B cell (primary cell): ENCODE measurements at regions not wholly inside any gene's neighbourhood (a gene's known extent, or its start where the extent isn't known, plus 50 kb on each side); places are given as distances from the start of the nearest gene placed in this dataset.

Source experiments
- ATAC-seq: fragments of 200-7000 bp; cut with Tn5 transposase; one replicate; pipeline ENCODE4 v1.10.0; 2021; ENCODE audit warnings: low read depth, mild to moderate bottlenecking, moderate number of reproducible peaks, moderate library complexity
- CTCF ChIA-PET: fragments of 350-600 bp; sonication (Branson Sonifier 250); formaldehyde crosslinking; loops from one replicate; lab custom pipeline; 2021; ENCODE audit warnings: antibody characterized with exemption, inconsistent platforms; lab: Charles Lee
- POLR2A ChIA-PET: fragments of 350-600 bp; sonication (Branson Sonifier 250); formaldehyde crosslinking; loops from one replicate; lab custom pipeline; 2021; ENCODE audit warnings: antibody characterized with exemption; lab: Charles Lee
- DNase-seq: peaks from one replicate; pipeline ENCODE4 v3.0.0; 2013
- H2AFZ ChIP-seq: 2 replicates; pipeline ENCODE4 v1.6.1; 2012; ENCODE audit warnings: mild to moderate bottlenecking, low read depth, low read length; ENCODE audit not compliant: insufficient read depth, poor library complexity, severe bottlenecking
- H3K27ac ChIP-seq, 2 donors: 1 replicate in 1 of 2; 2 replicates in 1 of 2; pipeline ENCODE4 v1.5.1; 2012 to 2013; ENCODE audit warnings: low read length in 2 of 2, mild to moderate bottlenecking in 2 of 2, moderate library complexity in 1 of 2
- H3K27me3 ChIP-seq, 4 experiments: fragments of 200-600 bp in 1 of 4; sonication (generic) in 1 of 4; replicated peaks in 1 of 4; 1 replicate in 2 of 4; 2 replicates in 2 of 4; pipeline versions ENCODE4 v1.6.1 to v1.7.0; 2013 to 2016; ENCODE audit warnings: low read length in 3 of 4, mild to moderate bottlenecking in 2 of 4, mixed read lengths in 1 of 4, moderate library complexity in 1 of 4; ENCODE audit not compliant: insufficient read depth in 4 of 4, control insufficient read depth in 3 of 4; ENCODE audit errors: control extremely low read depth in 1 of 4
- H3K36me3 ChIP-seq, 2 experiments: replicated peaks in 1 of 2; 1 replicate in 1 of 2; 2 replicates in 1 of 2; pipeline versions ENCODE4 v1.6.1 to v1.7.1; 2013; ENCODE audit warnings: low read length in 1 of 2; ENCODE audit not compliant: insufficient read depth in 2 of 2, control insufficient read depth in 1 of 2; ENCODE audit errors: control extremely low read depth in 1 of 2, extremely low read depth in 1 of 2
- H3K4me1 ChIP-seq, 2 donors: fragments of 200-600 bp in 1 of 2; sonication (generic) in 1 of 2; 1 replicate in 1 of 2; 2 replicates in 1 of 2; pipeline versions ENCODE4 v1.5.1 to v1.6.1; 2013 to 2017; ENCODE audit warnings: low read length in 2 of 2; ENCODE audit not compliant: control insufficient read depth in 2 of 2, insufficient read depth in 2 of 2
- H3K4me2 ChIP-seq: replicated peaks from 2 replicates; pipeline ENCODE3; 2012; ENCODE audit warnings: mild to moderate bottlenecking, low read depth, low read length; ENCODE audit not compliant: poor library complexity, severe bottlenecking
- H3K4me3 ChIP-seq, 5 experiments: fragments of 200-600 bp in 1 of 5; sonication (generic) in 1 of 5; 1 replicate in 3 of 5; 2 replicates in 2 of 5; pipeline versions ENCODE4 v1.5.1 to v1.7.0; 2011 to 2016; ENCODE audit warnings: low read length in 4 of 5, mild to moderate bottlenecking in 4 of 5, low read depth in 2 of 5, control low read depth in 1 of 5, moderate library complexity in 1 of 5; ENCODE audit not compliant: insufficient read depth in 1 of 5; ENCODE audit errors: control extremely low read depth in 1 of 5, extremely low read depth in 1 of 5
- H3K79me2 ChIP-seq: fragments of 200-600 bp; sonication (generic); one replicate; pipeline ENCODE4 v1.6.0; 2016; ENCODE audit warnings: low read length; ENCODE audit not compliant: control insufficient read depth, insufficient read depth
- H3K9ac ChIP-seq: fragments of 200-600 bp; sonication (generic); 2 replicates; pipeline ENCODE4 v1.6.1; 2017; ENCODE audit warnings: mild to moderate bottlenecking, low read length, moderate library complexity
- H3K9me3 ChIP-seq, 3 donors: one replicate each; pipeline versions ENCODE4 v1.6.1 to v1.7.1; 2013; ENCODE audit warnings: low read length in 2 of 3; ENCODE audit not compliant: control insufficient read depth in 2 of 3, insufficient read depth in 1 of 3; ENCODE audit errors: control extremely low read depth in 1 of 3
- H4K20me1 ChIP-seq: 2 replicates; pipeline ENCODE4 v1.6.0; 2012; ENCODE audit warnings: mild to moderate bottlenecking, low read length; ENCODE audit not compliant: insufficient read depth, control insufficient read depth, poor library complexity, severe bottlenecking
- H3K27ac Mint-ChIP-seq: one replicate; pipeline ENCODE4 v1.8.0; 2021; ENCODE audit warnings: mixed read lengths
- H3K27me3 Mint-ChIP-seq: one replicate; pipeline ENCODE4 v1.8.0; 2021; ENCODE audit warnings: mixed read lengths
- H3K4me1 Mint-ChIP-seq: one replicate; pipeline ENCODE4 v1.8.0; 2021; ENCODE audit warnings: mixed read lengths
- H3K4me3 Mint-ChIP-seq: one replicate; pipeline ENCODE4 v1.8.0; 2021; ENCODE audit warnings: mixed read lengths
- H3K9me3 Mint-ChIP-seq: one replicate; pipeline ENCODE4 v1.8.0; 2022; ENCODE audit warnings: mixed read lengths; ENCODE audit not compliant: insufficient read depth
- CTCF ChIP-seq: fragments of 200-600 bp; IDR thresholded peaks from one replicate; pipeline ENCODE4 v1.8.0; 2022; ENCODE audit warnings: antibody characterized with exemption, mild to moderate bottlenecking
- EZH2 ChIP-seq: IDR thresholded peaks from 2 replicates; pipeline ENCODE4 v1.6.1; 2012; ENCODE audit warnings: borderline replicate concordance, low read depth, mild to moderate bottlenecking, moderate library complexity, low read length; ENCODE audit not compliant: insufficient read depth, poor library complexity, severe bottlenecking
- WGBS: methylation state at CpG from one replicate; pipeline ENCODE4 v1.1.5; 2013; ENCODE audit warnings: missing lambda C conversion rate; ENCODE audit not compliant: insufficient coverage; 5-methylcytosine and 5-hydroxymethylcytosine counted together
- intact Hi-C: fragments of 100-400 bp; cut with micrococcal nuclease; formaldehyde crosslinking; loops from one replicate; pipeline ENCODE4 v1.10.0; 2022

- H3K4me2 ChIP-seq = no peak overlapping the region
- H3K9ac ChIP-seq = no peak overlapping the region
- H3K4me1 ChIP-seq = no peaks in the 10 kb centered on the region
- H3K9me3 ChIP-seq = no peaks in the 10 kb centered on the region
- no peak for DNase-seq
- H3K79me2 ChIP-seq = no peaks in the 10 kb centered on the region
- Mint-ChIP-seq H3K4me3 (no peak overlapping the region), H3K4me1 (no peaks in the 10 kb centered on the region), H3K27me3 (peaks cover 3% of the 10 kb centered on the region), H3K27ac (no peak overlapping the region), H3K9me3 (no peaks in the 10 kb centered on the region)
- ATAC-seq = no peak
- no peaks in the 10 kb centered on the region for H3K36me3 ChIP-seq
- no peak for TF ChIP-seq EZH2
- TF ChIP-seq CTCF = no peak
- 31% methylated on average over 1 of the region's 3 CpGs for WGBS
- H3K27me3 ChIP-seq = no peaks in the 10 kb centered on the region
- no peaks in the 10 kb centered on the region for H4K20me1 ChIP-seq
- no peak overlapping the region for H2AFZ ChIP-seq
- POLR2A ChIA-PET = no interaction called here
- intact Hi-C loops = no loop called here
- CTCF ChIA-PET = no interaction called here
- H3K27ac ChIP-seq = no peak overlapping the region
- no peak overlapping the region for H3K4me3 ChIP-seq
Measured at GRCh38 chr3:191680989-191681597, 220.1 kb downstream of the PYDC2 start.

DNA sequence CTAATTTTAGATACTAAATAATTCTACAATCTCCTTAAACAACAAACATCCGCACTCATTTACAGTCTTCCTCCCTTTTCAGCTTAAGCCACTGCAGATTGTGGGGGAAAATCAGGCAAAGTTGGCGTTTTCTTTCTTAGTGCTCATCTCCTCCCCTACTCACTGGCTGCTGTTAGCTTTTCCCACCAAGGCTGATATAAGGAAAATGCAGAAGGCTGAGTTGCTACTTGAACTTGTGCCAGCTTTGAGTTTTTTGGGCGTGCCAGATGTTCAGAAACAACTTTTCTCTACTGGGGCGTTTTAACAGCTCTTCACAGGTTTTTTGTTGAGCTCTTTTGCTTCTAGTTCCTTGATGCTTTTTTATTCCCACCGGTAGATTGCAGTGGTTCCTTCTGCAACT, 222.0 kb downstream of the PYDC2 start:
- DNase-seq = no peak
- peaks cover 3% of the 10 kb centered on the region for H3K27me3 Mint-ChIP-seq
- no peak overlapping the region for H2AFZ ChIP-seq
- no peaks in the 10 kb centered on the region for H3K9me3 Mint-ChIP-seq
- H3K27me3 ChIP-seq = no peaks in the 10 kb centered on the region
- H3K36me3 ChIP-seq = no peaks in the 10 kb centered on the region
- H4K20me1 ChIP-seq = no peaks in the 10 kb centered on the region
- no peak overlapping the region for H3K27ac ChIP-seq
- intact Hi-C loops = no loop called here
- TF ChIP-seq EZH2 (no peak), CTCF (no peak)
- H3K9ac ChIP-seq = no peak overlapping the region
- no peak overlapping the region for H3K4me3 ChIP-seq
- H3K4me3 Mint-ChIP-seq = no peak overlapping the region
- H3K27ac Mint-ChIP-seq = no peak overlapping the region
- no peaks in the 10 kb centered on the region for H3K4me1 Mint-ChIP-seq
- H3K79me2 ChIP-seq = no peaks in the 10 kb centered on the region
- no peaks in the 10 kb centered on the region for H3K4me1 ChIP-seq
- 89% methylated on average over 4 of the region's 5 CpGs for WGBS
- ChIA-PET POLR2A (no interaction called here), CTCF (no interaction called here)
- no peak overlapping the region for H3K4me2 ChIP-seq
- no peaks in the 10 kb centered on the region for H3K9me3 ChIP-seq
- no peak for ATAC-seq
